DOHH2 (cell line): ENCODE measurements at regions not wholly inside any gene's neighbourhood (a gene's known extent, or its start where the extent isn't known, plus 50 kb on each side); places are given as distances from the start of the nearest gene placed in this dataset.

Experiments used
- EZH2phosphoT487 ChIP-seq: fragments of 200-600 bp; sonication (generic); IDR thresholded peaks from 2 replicates; pipeline ENCODE4 v1.6.1; 2017; ENCODE audit warnings: borderline replicate concordance, mild to moderate bottlenecking, antibody characterized with exemption, low read length, moderate library complexity, mixed read lengths
- TF ChIP-seq, protein P1 (sequence below): fragments of 200-600 bp; sonication (generic); IDR thresholded peaks from one replicate; pipeline ENCODE4 v1.5.1; 2014; ENCODE audit warnings: antibody characterized with exemption, mild to moderate bottlenecking, low read depth, low read length; ENCODE audit not compliant: poor library complexity, severe bottlenecking

DNA sequence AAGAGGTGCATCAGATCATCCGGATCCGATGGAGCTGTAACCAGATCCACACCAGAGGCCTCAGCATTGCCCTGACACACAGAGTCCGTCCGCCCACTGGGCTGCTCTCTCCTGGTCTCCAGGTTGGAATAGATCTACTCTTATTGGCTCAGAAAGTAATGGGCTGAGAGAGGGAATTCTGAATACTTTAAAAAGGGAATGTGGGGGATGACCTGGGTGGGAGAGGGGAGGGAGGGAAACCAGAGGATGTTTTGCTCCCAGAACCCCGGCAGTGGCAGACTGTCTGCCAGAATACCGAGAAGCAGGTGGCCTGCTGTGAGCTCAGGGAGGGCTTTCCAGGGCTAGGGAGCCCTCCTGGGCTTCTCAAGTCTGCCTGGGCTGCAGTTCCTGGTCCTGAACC, 126.5 kb downstream of the ENGASE start:
- TF ChIP-seq, protein P1, sequence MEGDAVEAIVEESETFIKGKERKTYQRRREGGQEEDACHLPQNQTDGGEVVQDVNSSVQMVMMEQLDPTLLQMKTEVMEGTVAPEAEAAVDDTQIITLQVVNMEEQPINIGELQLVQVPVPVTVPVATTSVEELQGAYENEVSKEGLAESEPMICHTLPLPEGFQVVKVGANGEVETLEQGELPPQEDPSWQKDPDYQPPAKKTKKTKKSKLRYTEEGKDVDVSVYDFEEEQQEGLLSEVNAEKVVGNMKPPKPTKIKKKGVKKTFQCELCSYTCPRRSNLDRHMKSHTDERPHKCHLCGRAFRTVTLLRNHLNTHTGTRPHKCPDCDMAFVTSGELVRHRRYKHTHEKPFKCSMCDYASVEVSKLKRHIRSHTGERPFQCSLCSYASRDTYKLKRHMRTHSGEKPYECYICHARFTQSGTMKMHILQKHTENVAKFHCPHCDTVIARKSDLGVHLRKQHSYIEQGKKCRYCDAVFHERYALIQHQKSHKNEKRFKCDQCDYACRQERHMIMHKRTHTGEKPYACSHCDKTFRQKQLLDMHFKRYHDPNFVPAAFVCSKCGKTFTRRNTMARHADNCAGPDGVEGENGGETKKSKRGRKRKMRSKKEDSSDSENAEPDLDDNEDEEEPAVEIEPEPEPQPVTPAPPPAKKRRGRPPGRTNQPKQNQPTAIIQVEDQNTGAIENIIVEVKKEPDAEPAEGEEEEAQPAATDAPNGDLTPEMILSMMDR = no peak
- no peak for TF ChIP-seq EZH2phosphoT487
